ENCODE measurements at regions not wholly inside any gene's neighbourhood (a gene's known extent, or its start where the extent isn't known, plus 50 kb on each side); places are given as distances from the start of the nearest gene placed in this dataset.
"Not testable (repeated sequence)": the region's sequence is repeated elsewhere in the genome, so short reads cannot be mapped to it uniquely, and the experiment has no call there.

GRCh38 chr1:169019419-169020058 lies 87.0 kb upstream of the ATP1B1 start:
- DNase-seq = no peak

GRCh38 chr1:169020684-169021083 lies 85.8 kb upstream of the ATP1B1 start:
- no peak for DNase-seq

- DNase-seq = no peak
Observed at GRCh38 chr1:169022648-169023047, 83.8 kb upstream of the ATP1B1 start.

GRCh38 chr1:169024255-169024654 lies 82.2 kb upstream of the ATP1B1 start:
- DNase-seq = no peak

GRCh38 chr1:169024800-169025271 lies 81.7 kb upstream of the ATP1B1 start:
- DNase-seq = no peak

GRCh38 chr1:169025412-169025811 lies 81.1 kb upstream of the ATP1B1 start:
- no peak for DNase-seq

- no peak for DNase-seq
Observed at GRCh38 chr1:169027607-169028320, 78.7 kb upstream of the ATP1B1 start.

GRCh38 chr1:169031566-169032224 lies 74.8 kb upstream of the ATP1B1 start:
- DNase-seq = peak; percentile 7

- no peak for DNase-seq
Observed at GRCh38 chr1:169041366-169041765, 65.1 kb upstream of the ATP1B1 start.

- no peak for DNase-seq
Observed at GRCh38 chr1:169042377-169042776, 64.1 kb upstream of the ATP1B1 start.

GRCh38 chr1:169043823-169044222 lies 62.7 kb upstream of the ATP1B1 start:
- no peak for DNase-seq

GRCh38 chr1:169044296-169044695 lies 62.2 kb upstream of the ATP1B1 start:
- no peak for DNase-seq

- no peak for DNase-seq
Observed at GRCh38 chr1:169044971-169045370, 61.5 kb upstream of the ATP1B1 start.

- DNase-seq = no peak
Observed at GRCh38 chr1:169046671-169047070, 59.8 kb upstream of the ATP1B1 start.

- no peak for DNase-seq
Observed at GRCh38 chr1:169047074-169047473, 59.4 kb upstream of the ATP1B1 start.

- DNase-seq = no peak
Observed at GRCh38 chr1:169048043-169048442, 58.4 kb upstream of the ATP1B1 start.

- DNase-seq = no peak
Observed at GRCh38 chr1:169049258-169049938, 57.1 kb upstream of the ATP1B1 start.

- no peak for DNase-seq
Observed at GRCh38 chr1:169051171-169051570, 55.3 kb upstream of the ATP1B1 start.

- DNase-seq = not testable (repeated sequence)
Observed at GRCh38 chr1:169052171-169052570, 54.3 kb upstream of the ATP1B1 start.

- DNase-seq = no peak
Observed at GRCh38 chr1:169052727-169053126, 53.8 kb upstream of the ATP1B1 start.

GRCh38 chr1:169053196-169053595 lies 53.3 kb upstream of the ATP1B1 start:
- DNase-seq = no peak
